Testis (tissue), 2 donors: ENCODE measurements at regions not wholly inside any gene's neighbourhood (a gene's known extent, or its start where the extent isn't known, plus 50 kb on each side); places are given as distances from the start of the nearest gene placed in this dataset.

Experiments
- DNase-seq: peaks from one replicate; pipeline ENCODE4 v3.0.0-alpha.2; 2019
- H3K27ac ChIP-seq, 2 donors: fragments of 200-600 bp; sonication (generic); one replicate each; pipeline ENCODE4 v1.5.1; 2019
- H3K27me3 ChIP-seq: fragments of 200-600 bp; sonication (generic); one replicate; pipeline ENCODE4 v1.5.1; 2019
- H3K36me3 ChIP-seq: fragments of 200-600 bp; sonication (generic); one replicate; pipeline ENCODE4 v1.5.1; 2017; ENCODE audit warnings: low read depth; ENCODE audit errors: missing control alignments
- H3K4me1 ChIP-seq: fragments of 200-600 bp; sonication (generic); one replicate; pipeline ENCODE4 v1.5.1; 2019
- H3K4me3 ChIP-seq, 2 donors: fragments of 200-600 bp; sonication (generic); one replicate each; pipeline ENCODE4 v1.5.1; 2017 to 2019
- H3K9me3 ChIP-seq: fragments of 200-600 bp; sonication (generic); one replicate; pipeline ENCODE4 v1.5.1; 2017
- CTCF ChIP-seq, 3 experiments: fragments of 450-650 bp in 2 of 3; fragments of 200-600 bp in 1 of 3; sonication (generic) in 1 of 3; IDR thresholded peaks; one replicate each; pipeline ENCODE4 v1.5.1; 2016 to 2019; ENCODE audit warnings: antibody characterized with exemption in 3 of 3, mild to moderate bottlenecking in 2 of 3, moderate library complexity in 1 of 3
- POLR2A ChIP-seq: fragments of 450-650 bp; IDR thresholded peaks from one replicate; pipeline ENCODE4 v1.6.1; 2017; ENCODE audit warnings: antibody characterized with exemption, mild to moderate bottlenecking, moderate library complexity
- WGBS, 2 donors: methylation state at CpG; one replicate each; pipeline ENCODE4 v1.1.5; 2018; 5-methylcytosine and 5-hydroxymethylcytosine counted together
- intact Hi-C: fragments of 100-400 bp; cut with DNase I; formaldehyde crosslinking; loops from one replicate; pipeline ENCODE4 v1.15.1; 2023; ENCODE audit warnings: low total_unique reads

GRCh38 chr5:145223582-145223981 is 611.6 kb downstream of the PRELID2 start:
- H3K4me1 ChIP-seq, result no peaks in the 10 kb centered on the region
- no peak for DNase-seq
- intact Hi-C loops, result no loop called here
- H3K36me3 ChIP-seq, result no peaks in the 10 kb centered on the region
- no peak overlapping the region for H3K27ac ChIP-seq
- TF ChIP-seq POLR2A (no peak), CTCF (IDR thresholded peaks at IDR 0.05) (no peak)
- no peaks in the 10 kb centered on the region for H3K9me3 ChIP-seq
- no peak overlapping the region for H3K4me3 ChIP-seq
- 88 to 92% methylated on average over 3 of the region's 3 CpGs for WGBS, 2 donors
- no peaks in the 10 kb centered on the region for H3K27me3 ChIP-seq

GRCh38 chr5:145222622-145223021 is 612.5 kb downstream of the PRELID2 start:
- Histone ChIP-seq H3K9me3 (no peaks in the 10 kb centered on the region), H3K4me1 (no peaks in the 10 kb centered on the region), H3K27me3 (no peaks in the 10 kb centered on the region), H3K27ac (no peak overlapping the region), H3K36me3 (no peaks in the 10 kb centered on the region), H3K4me3 (no peak overlapping the region)
- intact Hi-C loops, result no loop called here
- DNase-seq, result no peak
- TF ChIP-seq POLR2A, result no peak
- no peak for TF ChIP-seq CTCF (IDR thresholded peaks at IDR 0.05)

- Histone ChIP-seq H3K4me1 (no peaks in the 10 kb centered on the region), H3K27ac (no peak overlapping the region)
- 95 to 96% methylated on average over 1 of the region's 1 CpG for WGBS, 2 donors
These were observed 613.7 kb downstream of the PRELID2 start for GRCh38 chr5:145221416-145221815.

GRCh38 chr5:145220481-145220880 is 614.7 kb downstream of the PRELID2 start:
- Histone ChIP-seq H3K36me3 (no peaks in the 10 kb centered on the region), H3K27ac (no peak overlapping the region), H3K27me3 (no peaks in the 10 kb centered on the region), H3K4me1 (no peaks in the 10 kb centered on the region), H3K4me3 (no peak overlapping the region), H3K9me3 (no peaks in the 10 kb centered on the region)
- WGBS, 2 donors, result 83 to 87% methylated on average over 5 of the region's 5 CpGs
- intact Hi-C loops, result no loop called here
- DNase-seq, result no peak
- TF ChIP-seq CTCF (IDR thresholded peaks at IDR 0.05) (no peak), POLR2A (no peak)

More at GRCh38 chr5:145221416-145221815, 613.7 kb downstream of the PRELID2 start:
- Histone ChIP-seq H3K27me3 (no peaks in the 10 kb centered on the region), H3K9me3 (no peaks in the 10 kb centered on the region), H3K36me3 (no peaks in the 10 kb centered on the region), H3K4me3 (no peak overlapping the region)
- TF ChIP-seq CTCF (IDR thresholded peaks at IDR 0.05), result no peak
- no peak for TF ChIP-seq POLR2A
- intact Hi-C loops, result no loop called here
- DNase-seq, result no peak

GRCh38 chr5:145218982-145219381 is 616.2 kb downstream of the PRELID2 start:
- Histone ChIP-seq H3K9me3 (no peaks in the 10 kb centered on the region), H3K27ac (no peak overlapping the region), H3K4me1 (no peaks in the 10 kb centered on the region), H3K27me3 (no peaks in the 10 kb centered on the region), H3K36me3 (no peaks in the 10 kb centered on the region), H3K4me3 (no peak overlapping the region)
- TF ChIP-seq CTCF (IDR thresholded peaks at IDR 0.05), result no peak
- TF ChIP-seq POLR2A, result no peak
- WGBS, 2 donors, result 94 to 98% methylated on average over 1 of the region's 1 CpG
- intact Hi-C loops, result no loop called here
- DNase-seq, result no peak
